ENCODE measurements at regions not wholly inside any gene's neighbourhood (a gene's known extent, or its start where the extent isn't known, plus 50 kb on each side); places are given as distances from the start of the nearest gene placed in this dataset.

DNA sequence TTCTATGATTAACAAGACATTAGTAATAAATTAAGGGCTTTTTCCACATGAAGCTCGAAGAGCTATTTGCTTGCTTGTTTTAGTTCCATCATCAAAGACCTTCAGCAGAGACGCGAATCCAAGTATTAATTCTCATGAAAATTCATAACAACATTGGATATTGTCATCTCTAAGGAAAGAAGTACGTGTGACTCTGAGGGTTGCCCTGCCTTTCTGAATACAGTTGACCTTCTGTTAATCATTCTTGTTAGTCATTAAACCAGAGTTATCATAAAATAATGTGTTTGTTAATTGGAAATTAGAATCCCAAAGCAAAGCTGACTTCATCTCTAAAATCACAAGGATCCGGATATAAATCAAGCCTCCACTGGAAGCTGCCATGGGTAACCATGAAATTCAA, 222.5 kb downstream of the ZNF608 start:
- TF ChIP-seq, protein P1, sequence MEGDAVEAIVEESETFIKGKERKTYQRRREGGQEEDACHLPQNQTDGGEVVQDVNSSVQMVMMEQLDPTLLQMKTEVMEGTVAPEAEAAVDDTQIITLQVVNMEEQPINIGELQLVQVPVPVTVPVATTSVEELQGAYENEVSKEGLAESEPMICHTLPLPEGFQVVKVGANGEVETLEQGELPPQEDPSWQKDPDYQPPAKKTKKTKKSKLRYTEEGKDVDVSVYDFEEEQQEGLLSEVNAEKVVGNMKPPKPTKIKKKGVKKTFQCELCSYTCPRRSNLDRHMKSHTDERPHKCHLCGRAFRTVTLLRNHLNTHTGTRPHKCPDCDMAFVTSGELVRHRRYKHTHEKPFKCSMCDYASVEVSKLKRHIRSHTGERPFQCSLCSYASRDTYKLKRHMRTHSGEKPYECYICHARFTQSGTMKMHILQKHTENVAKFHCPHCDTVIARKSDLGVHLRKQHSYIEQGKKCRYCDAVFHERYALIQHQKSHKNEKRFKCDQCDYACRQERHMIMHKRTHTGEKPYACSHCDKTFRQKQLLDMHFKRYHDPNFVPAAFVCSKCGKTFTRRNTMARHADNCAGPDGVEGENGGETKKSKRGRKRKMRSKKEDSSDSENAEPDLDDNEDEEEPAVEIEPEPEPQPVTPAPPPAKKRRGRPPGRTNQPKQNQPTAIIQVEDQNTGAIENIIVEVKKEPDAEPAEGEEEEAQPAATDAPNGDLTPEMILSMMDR (IDR thresholded peaks at IDR 0.05), result no peak
- no peak for TF ChIP-seq POLR2A (IDR thresholded peaks at IDR 0.05)
- TF ChIP-seq EP300 (IDR thresholded peaks at IDR 0.05), result no peak
- TF ChIP-seq POLR2AphosphoS5 (IDR thresholded peaks at IDR 0.05), result no peak
- Histone ChIP-seq H3K27me3 (no peaks in the 10 kb centered on the region), H3K4me1 (peaks cover 0 to 4% (median 0%) of the 10 kb centered on the region in 4 donors), H3K9me3 (no peaks in the 10 kb centered on the region), H3K27ac (no peak overlapping the region), H3K4me3 (no peak overlapping the region), H3K36me3 (no peaks in the 10 kb centered on the region)
- ATAC-seq (ENCODE audit: low FRiP score in 2 of 2) (no peak), DNase-seq (no peak)
- 91 to 95% methylated on average over 5 of the region's 5 CpGs for WGBS, 2 donors

DNA sequence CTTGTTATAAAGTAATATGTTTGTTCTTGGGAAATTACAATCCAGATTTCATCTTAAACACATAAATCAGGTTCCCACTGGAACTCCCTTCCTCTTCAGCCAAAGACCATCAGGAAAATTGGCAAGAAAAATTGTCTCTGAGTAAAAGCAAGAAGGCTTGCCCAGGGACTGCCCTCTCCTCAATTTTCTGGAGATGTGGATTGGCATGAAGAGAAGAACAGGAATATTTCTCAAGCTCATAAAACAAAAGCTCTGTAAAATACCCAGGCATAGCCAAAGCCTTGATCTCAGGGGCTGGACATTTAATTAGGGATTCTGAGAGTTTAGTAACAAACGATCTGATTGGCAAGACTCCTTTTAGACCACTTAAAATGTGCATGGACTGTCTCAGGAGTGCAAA, 223.4 kb downstream of the ZNF608 start:
- ATAC-seq (ENCODE audit: low FRiP score in 2 of 2), result no peak
- Histone ChIP-seq H3K36me3 (no peaks in the 10 kb centered on the region), H3K27me3 (no peaks in the 10 kb centered on the region), H3K9me3 (no peaks in the 10 kb centered on the region), H3K27ac (no peak overlapping the region), H3K4me1 (peaks cover 0 to 4% (median 0%) of the 10 kb centered on the region in 4 donors), H3K4me3 (no peak overlapping the region)
- no peak for TF ChIP-seq EP300 (IDR thresholded peaks at IDR 0.05)
- TF ChIP-seq POLR2A (IDR thresholded peaks at IDR 0.05), result no peak
- TF ChIP-seq, protein P1 (IDR thresholded peaks at IDR 0.05), result no peak
- no peak for TF ChIP-seq POLR2AphosphoS5 (IDR thresholded peaks at IDR 0.05)
- 50 to 69% methylated on average over 1 of the region's 1 CpG for WGBS, 2 donors
- no peak for DNase-seq

DNA sequence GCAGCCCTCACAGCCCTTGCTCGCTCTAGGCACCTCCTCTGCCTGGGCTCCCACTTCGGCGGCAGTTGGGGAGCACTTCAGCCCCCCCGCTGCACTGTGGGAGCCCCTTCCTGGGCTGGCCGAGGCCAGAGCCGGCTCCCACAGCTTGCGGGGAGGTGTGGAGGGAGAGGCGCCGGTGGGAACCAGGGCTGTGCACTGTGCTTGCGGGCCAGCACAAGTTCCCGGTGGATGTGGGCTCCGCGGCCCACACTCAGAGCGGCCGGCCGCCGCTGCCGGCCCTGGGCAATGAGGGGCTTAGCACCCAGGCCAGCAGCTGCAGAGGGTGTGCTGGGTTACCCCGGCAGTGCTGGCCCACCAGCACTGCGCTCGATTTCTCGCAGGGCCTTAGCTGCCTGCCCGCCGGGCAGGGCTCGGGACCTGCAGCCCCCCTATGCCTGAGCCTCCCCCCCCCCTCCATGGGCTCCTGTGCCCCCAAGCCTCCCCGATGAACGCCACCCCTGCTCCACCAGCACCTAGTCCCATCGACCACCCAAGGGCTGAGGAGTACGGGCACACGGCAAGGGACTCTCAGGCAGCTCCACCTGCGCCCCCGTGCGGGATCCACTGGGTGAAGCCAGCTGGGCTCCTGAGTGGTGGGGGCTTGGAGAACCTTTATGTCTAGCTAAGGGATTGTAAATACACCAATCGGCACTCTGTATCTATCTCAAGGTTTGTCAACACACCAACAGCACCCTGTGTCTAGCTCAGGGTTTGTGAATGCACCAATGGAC, 224.8 kb downstream of the ZNF608 start:
- Histone ChIP-seq H3K27ac (no peak overlapping the region), H3K27me3 (no peaks in the 10 kb centered on the region), H3K9me3 (no peaks in the 10 kb centered on the region), H3K4me3 (no peak overlapping the region), H3K36me3 (no peaks in the 10 kb centered on the region), H3K4me1 (peaks cover 0 to 4% (median 0%) of the 10 kb centered on the region in 4 donors)
- 91 to 100% methylated on average over 3 to 32 of the region's 34 CpGs for WGBS, 2 donors
- ATAC-seq (ENCODE audit: low FRiP score in 2 of 2) (peak in 1 of 2 donors; percentile 40), DNase-seq (peak in 1 of 2 donors; percentile 76)
- TF ChIP-seq POLR2A (IDR thresholded peaks at IDR 0.05) (no peak), EP300 (IDR thresholded peaks at IDR 0.05) (no peak), POLR2AphosphoS5 (IDR thresholded peaks at IDR 0.05) (no peak)
- TF ChIP-seq, protein P1 (IDR thresholded peaks at IDR 0.05), result no peak

DNA sequence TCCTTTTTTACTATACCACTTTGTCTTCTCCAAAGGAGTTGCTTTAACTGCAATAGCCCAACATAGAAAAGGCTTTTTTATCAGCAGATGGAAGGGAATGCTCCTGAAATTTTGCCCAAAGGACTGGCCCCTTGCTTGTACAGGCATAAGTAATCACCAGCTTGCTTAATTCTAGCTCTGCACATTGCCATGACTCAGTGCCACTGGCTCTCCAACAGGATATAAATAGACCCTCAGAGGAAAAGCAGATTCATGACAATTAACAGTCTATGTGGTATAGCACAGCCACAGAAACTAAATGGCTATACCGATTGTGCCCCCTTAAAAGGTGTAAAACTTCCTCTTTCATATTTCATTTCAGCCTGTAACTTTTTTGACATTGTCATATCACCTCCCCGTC, 227.0 kb downstream of the ZNF608 start:
- Histone ChIP-seq H3K9me3 (no peaks in the 10 kb centered on the region), H3K4me3 (no peak overlapping the region), H3K27me3 (no peaks in the 10 kb centered on the region), H3K27ac (no peak overlapping the region), H3K4me1 (peaks cover 0 to 7% (median 2%) of the 10 kb centered on the region in 4 donors), H3K36me3 (no peaks in the 10 kb centered on the region)
- TF ChIP-seq, protein P1 (IDR thresholded peaks at IDR 0.05), result no peak
- TF ChIP-seq POLR2A (IDR thresholded peaks at IDR 0.05) (no peak), POLR2AphosphoS5 (IDR thresholded peaks at IDR 0.05) (no peak), EP300 (IDR thresholded peaks at IDR 0.05) (no peak)
- 38 to 47% methylated on average over 2 of the region's 2 CpGs for WGBS, 2 donors
- ATAC-seq (ENCODE audit: low FRiP score in 2 of 2) (no peak), DNase-seq (no peak)

DNA sequence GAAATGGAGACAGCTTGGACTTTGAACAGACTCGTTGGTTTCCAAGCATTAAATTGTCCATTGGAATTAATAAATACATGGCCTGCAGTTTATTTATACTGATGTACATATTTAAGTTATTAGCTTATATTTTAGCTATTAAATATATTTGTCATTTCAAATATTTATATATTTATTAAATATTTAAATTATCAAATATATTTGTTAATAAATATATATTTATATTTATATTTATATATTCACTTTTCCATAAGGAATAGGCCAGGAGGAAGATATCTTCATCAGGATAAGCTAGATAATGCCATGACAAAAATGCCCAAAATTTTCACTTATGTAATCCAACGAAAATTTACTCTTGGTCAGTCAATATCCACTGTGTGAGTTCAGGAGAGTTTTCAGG, 229.9 kb downstream of the ZNF608 start:
- Histone ChIP-seq H3K4me1 (peaks cover 0 to 7% (median 2%) of the 10 kb centered on the region in 4 donors), H3K27ac (no peak overlapping the region), H3K27me3 (no peaks in the 10 kb centered on the region), H3K36me3 (no peaks in the 10 kb centered on the region), H3K4me3 (no peak overlapping the region), H3K9me3 (no peaks in the 10 kb centered on the region)
- TF ChIP-seq POLR2A (IDR thresholded peaks at IDR 0.05) (no peak), EP300 (IDR thresholded peaks at IDR 0.05) (no peak), POLR2AphosphoS5 (IDR thresholded peaks at IDR 0.05) (no peak)
- TF ChIP-seq, protein P1 (IDR thresholded peaks at IDR 0.05), result no peak
- WGBS, 2 donors, result 79 to 86% methylated on average over 2 of the region's 2 CpGs
- ATAC-seq (ENCODE audit: low FRiP score in 2 of 2), result no peak
- DNase-seq, result no peak
